ENCODE measurements at regions not wholly inside any gene's neighbourhood (a gene's known extent, or its start where the extent isn't known, plus 50 kb on each side); places are given as distances from the start of the nearest gene placed in this dataset.

DNA sequence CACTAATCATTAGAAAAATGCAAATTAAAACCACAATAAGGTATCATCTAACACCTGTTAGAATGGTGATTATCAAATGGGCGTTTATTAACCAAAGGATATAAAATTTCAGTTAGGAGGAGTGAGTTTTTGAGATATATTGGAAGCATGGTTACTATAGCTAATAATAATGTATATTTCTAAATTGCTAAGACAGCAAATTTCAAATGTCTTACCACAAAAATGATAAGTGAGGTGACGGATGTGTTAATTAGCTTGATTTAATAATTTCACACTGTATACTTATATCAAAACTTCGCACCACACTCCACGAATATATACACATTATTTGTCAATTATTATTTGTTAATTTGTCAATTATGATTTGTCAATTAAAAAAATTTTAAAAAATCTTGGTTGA is 227.2 kb upstream of the DDX18 start:
- Histone ChIP-seq H3K36me3 (replicated peaks) (no peaks in the 10 kb centered on the region), H3K27me3 (replicated peaks) (no peaks in the 10 kb centered on the region), H3K4me3 (ENCODE audit: low read depth, low read length) (no peak overlapping the region), H3K27ac (no peak overlapping the region)
- TF ChIP-seq, protein P1, sequence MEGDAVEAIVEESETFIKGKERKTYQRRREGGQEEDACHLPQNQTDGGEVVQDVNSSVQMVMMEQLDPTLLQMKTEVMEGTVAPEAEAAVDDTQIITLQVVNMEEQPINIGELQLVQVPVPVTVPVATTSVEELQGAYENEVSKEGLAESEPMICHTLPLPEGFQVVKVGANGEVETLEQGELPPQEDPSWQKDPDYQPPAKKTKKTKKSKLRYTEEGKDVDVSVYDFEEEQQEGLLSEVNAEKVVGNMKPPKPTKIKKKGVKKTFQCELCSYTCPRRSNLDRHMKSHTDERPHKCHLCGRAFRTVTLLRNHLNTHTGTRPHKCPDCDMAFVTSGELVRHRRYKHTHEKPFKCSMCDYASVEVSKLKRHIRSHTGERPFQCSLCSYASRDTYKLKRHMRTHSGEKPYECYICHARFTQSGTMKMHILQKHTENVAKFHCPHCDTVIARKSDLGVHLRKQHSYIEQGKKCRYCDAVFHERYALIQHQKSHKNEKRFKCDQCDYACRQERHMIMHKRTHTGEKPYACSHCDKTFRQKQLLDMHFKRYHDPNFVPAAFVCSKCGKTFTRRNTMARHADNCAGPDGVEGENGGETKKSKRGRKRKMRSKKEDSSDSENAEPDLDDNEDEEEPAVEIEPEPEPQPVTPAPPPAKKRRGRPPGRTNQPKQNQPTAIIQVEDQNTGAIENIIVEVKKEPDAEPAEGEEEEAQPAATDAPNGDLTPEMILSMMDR (IDR thresholded peaks at IDR 0.05; ENCODE audit: low read depth, low read length, missing control alignments), result no peak
- DNase-seq, result no peak
- in situ Hi-C loops (cut with HindIII; ENCODE audit: low pct_ligation_motif_present, low sequenced_read_pairs), result no loop called here

DNA sequence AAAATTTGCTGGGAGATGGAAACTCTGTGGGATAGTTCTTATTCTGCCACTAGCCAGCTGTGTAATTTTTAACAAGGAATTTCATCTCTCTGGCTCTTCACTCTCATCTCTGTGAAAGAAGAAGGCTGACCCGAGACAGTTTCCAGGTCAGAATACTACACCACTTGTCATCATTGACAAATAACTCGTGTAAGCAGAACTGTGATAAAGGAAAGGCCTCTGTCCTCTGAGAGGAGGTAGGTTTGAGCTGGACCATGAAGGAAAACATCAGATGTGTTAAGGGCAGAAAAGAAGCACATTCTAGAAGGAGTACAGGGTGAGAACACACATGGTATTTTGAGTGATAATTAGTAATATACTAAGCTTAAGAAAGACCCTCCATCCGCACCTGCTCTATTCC is 211.4 kb upstream of the DDX18 start:
- DNase-seq, result no peak
- in situ Hi-C loops (cut with HindIII; ENCODE audit: low pct_ligation_motif_present, low sequenced_read_pairs), result no loop called here
- no peaks in the 10 kb centered on the region for H3K27me3 ChIP-seq (replicated peaks)
- TF ChIP-seq, protein P1 (IDR thresholded peaks at IDR 0.05; ENCODE audit: low read depth, low read length, missing control alignments), result no peak
- H3K36me3 ChIP-seq (replicated peaks), result no peaks in the 10 kb centered on the region
- H3K4me3 ChIP-seq (ENCODE audit: low read depth, low read length), result no peak overlapping the region
- no peak overlapping the region for H3K27ac ChIP-seq

DNA sequence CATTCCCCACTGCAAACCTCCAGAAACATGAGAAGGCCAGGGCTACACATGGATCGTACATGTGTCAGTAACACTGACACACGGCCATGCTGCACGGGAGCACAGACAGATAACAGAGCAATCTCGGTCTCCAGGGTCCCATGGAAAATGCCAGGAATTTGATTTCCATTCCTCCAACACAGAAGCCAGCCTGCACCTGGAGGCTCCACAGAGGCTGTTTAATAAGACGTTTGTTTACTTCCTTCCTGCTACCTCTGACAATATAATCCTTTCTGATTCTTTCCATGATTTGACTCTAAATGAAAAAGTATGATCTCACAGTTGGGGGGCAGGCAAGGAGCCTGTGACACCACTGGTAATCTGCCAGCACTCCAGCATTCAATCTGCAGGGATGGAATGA is 210.9 kb upstream of the DDX18 start:
- Histone ChIP-seq H3K36me3 (replicated peaks) (no peaks in the 10 kb centered on the region), H3K27me3 (replicated peaks) (no peaks in the 10 kb centered on the region), H3K27ac (no peak overlapping the region), H3K4me3 (ENCODE audit: low read depth, low read length) (no peak overlapping the region)
- TF ChIP-seq, protein P1 (IDR thresholded peaks at IDR 0.05; ENCODE audit: low read depth, low read length, missing control alignments), result no peak
- in situ Hi-C loops (cut with HindIII; ENCODE audit: low pct_ligation_motif_present, low sequenced_read_pairs), result no loop called here
- DNase-seq, result no peak

DNA sequence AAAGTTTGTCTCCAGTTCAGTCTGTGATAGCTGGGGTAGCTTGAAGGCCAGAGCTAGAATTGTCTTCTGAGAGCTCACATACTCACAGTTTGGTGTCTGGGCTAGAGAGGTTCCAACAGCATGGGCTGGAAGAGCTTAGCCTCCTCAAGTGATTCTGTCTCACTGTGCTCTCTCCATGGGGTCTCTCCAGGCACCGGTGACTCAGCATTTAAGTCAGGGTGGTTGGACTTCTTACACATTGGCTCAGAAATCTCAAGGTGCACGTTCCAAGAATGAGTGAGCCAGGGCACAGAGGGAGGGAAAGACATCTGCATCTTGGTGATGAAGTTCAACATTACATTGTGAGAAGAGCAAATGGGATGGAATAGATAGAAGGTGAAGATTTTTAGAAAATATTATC is 207.3 kb upstream of the DDX18 start:
- no peaks in the 10 kb centered on the region for H3K36me3 ChIP-seq (replicated peaks)
- H3K4me3 ChIP-seq (ENCODE audit: low read depth, low read length), result no peak overlapping the region
- no peak overlapping the region for H3K27ac ChIP-seq
- TF ChIP-seq, protein P1 (IDR thresholded peaks at IDR 0.05; ENCODE audit: low read depth, low read length, missing control alignments), result no peak
- DNase-seq, result no peak
- H3K27me3 ChIP-seq (replicated peaks), result no peaks in the 10 kb centered on the region
- in situ Hi-C loops (cut with HindIII; ENCODE audit: low pct_ligation_motif_present, low sequenced_read_pairs), result no loop called here

DNA sequence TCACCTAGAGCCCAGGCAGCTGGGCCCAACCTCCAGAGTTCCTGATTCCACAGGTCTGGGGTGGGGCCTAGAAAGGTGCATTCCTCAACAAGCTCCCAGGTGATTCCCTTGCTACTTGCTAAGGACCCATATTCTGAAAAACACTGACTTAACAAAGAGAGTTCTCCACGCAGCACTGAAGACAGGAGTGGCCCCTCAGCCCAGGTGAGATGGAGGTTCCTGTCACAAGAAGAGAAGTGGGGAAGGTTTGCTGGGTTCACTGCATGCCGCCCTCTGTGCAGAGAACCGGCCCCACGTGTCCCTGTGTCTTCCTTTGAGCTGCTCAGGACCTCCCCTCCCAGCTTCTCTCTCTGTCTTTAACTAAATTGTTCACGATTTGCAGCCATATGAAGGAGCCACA is 201.4 kb upstream of the DDX18 start:
- in situ Hi-C loops (cut with HindIII; ENCODE audit: low pct_ligation_motif_present, low sequenced_read_pairs), result no loop called here
- no peak overlapping the region for H3K4me3 ChIP-seq (ENCODE audit: low read depth, low read length)
- TF ChIP-seq, protein P1 (IDR thresholded peaks at IDR 0.05; ENCODE audit: low read depth, low read length, missing control alignments), result no peak
- H3K27ac ChIP-seq, result no peak overlapping the region
- no peaks in the 10 kb centered on the region for H3K36me3 ChIP-seq (replicated peaks)
- no peaks in the 10 kb centered on the region for H3K27me3 ChIP-seq (replicated peaks)
- no peak for DNase-seq

DNA sequence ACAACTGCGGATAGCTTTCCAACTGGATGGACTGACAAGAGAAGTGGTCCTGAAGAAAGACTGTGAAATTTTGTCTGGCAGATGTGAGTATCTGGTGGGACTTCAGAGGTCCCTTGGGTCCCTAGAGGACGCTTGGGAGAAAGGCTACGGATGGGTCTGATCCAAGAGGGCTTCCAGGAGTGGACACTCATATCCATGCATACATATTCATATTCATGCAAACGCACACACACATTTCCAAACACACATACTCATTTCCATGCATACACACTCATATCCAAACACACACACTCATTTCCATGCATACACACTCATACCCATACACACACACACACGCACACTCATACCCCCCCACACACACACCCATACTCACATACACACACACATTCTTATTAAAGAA is 200.2 kb upstream of the DDX18 start:
- TF ChIP-seq, protein P1 (IDR thresholded peaks at IDR 0.05; ENCODE audit: low read depth, low read length, missing control alignments), result no peak
- no peaks in the 10 kb centered on the region for H3K36me3 ChIP-seq (replicated peaks)
- in situ Hi-C loops (cut with HindIII; ENCODE audit: low pct_ligation_motif_present, low sequenced_read_pairs), result no loop called here
- no peaks in the 10 kb centered on the region for H3K27me3 ChIP-seq (replicated peaks)
- no peak overlapping the region for H3K4me3 ChIP-seq (ENCODE audit: low read depth, low read length)
- no peak overlapping the region for H3K27ac ChIP-seq
- no peak for DNase-seq

Measured in brain microvascular endothelial cell (primary cell).